Osteoblast (primary cell): ENCODE measurements at regions not wholly inside any gene's neighbourhood (a gene's known extent, or its start where the extent isn't known, plus 50 kb on each side); places are given as distances from the start of the nearest gene placed in this dataset.

ENCODE experiments used
- DNase-seq: peaks from one replicate; pipeline ENCODE4 v3.0.0; 2011; ENCODE audit warnings: low spot score, mixed read lengths; ENCODE audit not compliant: insufficient read length; ENCODE audit errors: missing footprints
- H2AFZ ChIP-seq: 2 replicates; pipeline ENCODE4 v1.6.0; 2011; ENCODE audit warnings: mild to moderate bottlenecking, low read length
- H3K27ac ChIP-seq: 2 replicates; pipeline ENCODE4 v1.5.1; 2011; ENCODE audit warnings: mild to moderate bottlenecking, low read depth, low read length, moderate library complexity
- H3K27me3 ChIP-seq: 2 replicates; pipeline ENCODE4 v1.6.0; 2012; ENCODE audit warnings: mild to moderate bottlenecking, control low read depth, inconsistent platforms, low read length, moderate library complexity; ENCODE audit not compliant: insufficient read depth
- H3K36me3 ChIP-seq: 2 replicates; pipeline ENCODE4 v1.5.1; 2011; ENCODE audit warnings: mild to moderate bottlenecking, low read length, control low read depth, moderate library complexity; ENCODE audit not compliant: insufficient read depth
- H3K4me1 ChIP-seq: 2 replicates; pipeline ENCODE4 v1.5.1; 2011; ENCODE audit warnings: mild to moderate bottlenecking, low read length, control low read depth, moderate library complexity; ENCODE audit not compliant: insufficient read depth
- H3K4me2 ChIP-seq: 2 replicates; pipeline ENCODE4 v1.6.0; 2011; ENCODE audit warnings: mild to moderate bottlenecking, low read length; ENCODE audit not compliant: insufficient read depth
- H3K4me3 ChIP-seq: fragments of 200-600 bp; sonication (generic); 3 replicates; pipeline ENCODE4 v1.5.1; 2012; ENCODE audit warnings: mild to moderate bottlenecking, low read length, inconsistent platforms; ENCODE audit not compliant: insufficient read depth
- H3K79me2 ChIP-seq: 2 replicates; pipeline ENCODE4 v1.6.0; 2012; ENCODE audit warnings: mild to moderate bottlenecking, low read length, control low read depth, inconsistent platforms; ENCODE audit not compliant: insufficient read depth
- H3K9me3 ChIP-seq: 2 replicates; pipeline ENCODE4 v1.5.1; 2011; ENCODE audit warnings: low read depth, low read length, control low read depth
- H4K20me1 ChIP-seq: 2 replicates; pipeline ENCODE4 v1.6.0; 2012; ENCODE audit warnings: mild to moderate bottlenecking, low read length, control low read depth; ENCODE audit not compliant: insufficient read depth
- TF ChIP-seq, protein P1 (sequence below): IDR thresholded peaks from 2 replicates; pipeline ENCODE4 v1.5.1; 2011; ENCODE audit warnings: mild to moderate bottlenecking, low read depth, low read length, moderate library complexity; ENCODE audit errors: extremely low read depth

- TF ChIP-seq, protein P1, sequence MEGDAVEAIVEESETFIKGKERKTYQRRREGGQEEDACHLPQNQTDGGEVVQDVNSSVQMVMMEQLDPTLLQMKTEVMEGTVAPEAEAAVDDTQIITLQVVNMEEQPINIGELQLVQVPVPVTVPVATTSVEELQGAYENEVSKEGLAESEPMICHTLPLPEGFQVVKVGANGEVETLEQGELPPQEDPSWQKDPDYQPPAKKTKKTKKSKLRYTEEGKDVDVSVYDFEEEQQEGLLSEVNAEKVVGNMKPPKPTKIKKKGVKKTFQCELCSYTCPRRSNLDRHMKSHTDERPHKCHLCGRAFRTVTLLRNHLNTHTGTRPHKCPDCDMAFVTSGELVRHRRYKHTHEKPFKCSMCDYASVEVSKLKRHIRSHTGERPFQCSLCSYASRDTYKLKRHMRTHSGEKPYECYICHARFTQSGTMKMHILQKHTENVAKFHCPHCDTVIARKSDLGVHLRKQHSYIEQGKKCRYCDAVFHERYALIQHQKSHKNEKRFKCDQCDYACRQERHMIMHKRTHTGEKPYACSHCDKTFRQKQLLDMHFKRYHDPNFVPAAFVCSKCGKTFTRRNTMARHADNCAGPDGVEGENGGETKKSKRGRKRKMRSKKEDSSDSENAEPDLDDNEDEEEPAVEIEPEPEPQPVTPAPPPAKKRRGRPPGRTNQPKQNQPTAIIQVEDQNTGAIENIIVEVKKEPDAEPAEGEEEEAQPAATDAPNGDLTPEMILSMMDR = no peak
- H4K20me1 ChIP-seq = no peaks in the 10 kb centered on the region
- H3K79me2 ChIP-seq = no peaks in the 10 kb centered on the region
- H3K4me2 ChIP-seq = no peak overlapping the region
- no peak overlapping the region for H3K27ac ChIP-seq
- H3K9me3 ChIP-seq = peaks cover 2% of the 10 kb centered on the region
- no peaks in the 10 kb centered on the region for H3K36me3 ChIP-seq
- no peaks in the 10 kb centered on the region for H3K4me1 ChIP-seq
- H3K27me3 ChIP-seq = no peaks in the 10 kb centered on the region
- no peak for DNase-seq
- H2AFZ ChIP-seq = no peak overlapping the region
- H3K4me3 ChIP-seq = no peak overlapping the region
These were observed 492.9 kb downstream of the IGSF11 start for GRCh38 chr3:118541796-118542195.

DNA sequence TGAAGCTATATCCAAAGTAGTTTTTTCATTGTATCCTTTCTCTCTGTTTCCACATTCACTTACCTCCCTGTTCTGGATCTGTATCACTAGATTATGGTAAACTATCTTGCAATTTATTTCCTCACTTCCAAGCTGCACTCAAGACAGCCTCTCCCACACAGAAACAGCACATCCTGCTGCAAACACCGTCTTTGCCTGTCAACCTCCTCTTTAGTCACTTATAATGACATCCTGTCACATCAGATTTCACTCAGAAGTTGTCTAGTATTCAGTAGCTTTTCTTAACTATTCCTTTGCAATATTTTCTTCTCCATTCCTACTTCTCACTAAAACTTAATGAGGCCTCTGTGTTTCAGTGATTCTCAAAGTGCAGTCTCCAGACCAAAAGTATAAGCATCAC is 490.8 kb downstream of the IGSF11 start:
- no peak for DNase-seq
- no peaks in the 10 kb centered on the region for H3K79me2 ChIP-seq
- H2AFZ ChIP-seq = no peak overlapping the region
- TF ChIP-seq, protein P1 = no peak
- H3K27ac ChIP-seq = no peak overlapping the region
- H3K4me3 ChIP-seq = no peak overlapping the region
- no peaks in the 10 kb centered on the region for H3K27me3 ChIP-seq
- peaks cover 2% of the 10 kb centered on the region for H3K9me3 ChIP-seq
- no peaks in the 10 kb centered on the region for H3K4me1 ChIP-seq
- H3K36me3 ChIP-seq = no peaks in the 10 kb centered on the region
- H4K20me1 ChIP-seq = no peaks in the 10 kb centered on the region
- no peak overlapping the region for H3K4me2 ChIP-seq

GRCh38 chr3:118544458-118544857 is 490.2 kb downstream of the IGSF11 start:
- TF ChIP-seq, protein P1 = no peak
- no peak overlapping the region for H2AFZ ChIP-seq

GRCh38 chr3:118548434-118548833 is 486.2 kb downstream of the IGSF11 start:
- no peaks in the 10 kb centered on the region for H3K4me1 ChIP-seq
- no peaks in the 10 kb centered on the region for H3K79me2 ChIP-seq
- no peaks in the 10 kb centered on the region for H3K27me3 ChIP-seq
- no peak for DNase-seq
- no peak overlapping the region for H3K4me3 ChIP-seq
- H3K4me2 ChIP-seq = no peak overlapping the region
- no peaks in the 10 kb centered on the region for H4K20me1 ChIP-seq
- no peaks in the 10 kb centered on the region for H3K36me3 ChIP-seq
- no peak overlapping the region for H2AFZ ChIP-seq
- TF ChIP-seq, protein P1 = no peak
- H3K9me3 ChIP-seq = peaks cover 2% of the 10 kb centered on the region
- no peak overlapping the region for H3K27ac ChIP-seq

More at GRCh38 chr3:118544458-118544857, 490.2 kb downstream of the IGSF11 start:
- H3K27ac ChIP-seq = no peak overlapping the region
- no peak for DNase-seq
- no peak overlapping the region for H3K4me3 ChIP-seq
- H3K4me1 ChIP-seq = no peaks in the 10 kb centered on the region
- peaks cover 2% of the 10 kb centered on the region for H3K9me3 ChIP-seq
- H3K79me2 ChIP-seq = no peaks in the 10 kb centered on the region
- H3K4me2 ChIP-seq = no peak overlapping the region
- no peaks in the 10 kb centered on the region for H3K36me3 ChIP-seq
- no peaks in the 10 kb centered on the region for H3K27me3 ChIP-seq
- H4K20me1 ChIP-seq = no peaks in the 10 kb centered on the region
